ENCODE measurements at regions not wholly inside any gene's neighbourhood (a gene's known extent, or its start where the extent isn't known, plus 50 kb on each side); places are given as distances from the start of the nearest gene placed in this dataset.

DNA sequence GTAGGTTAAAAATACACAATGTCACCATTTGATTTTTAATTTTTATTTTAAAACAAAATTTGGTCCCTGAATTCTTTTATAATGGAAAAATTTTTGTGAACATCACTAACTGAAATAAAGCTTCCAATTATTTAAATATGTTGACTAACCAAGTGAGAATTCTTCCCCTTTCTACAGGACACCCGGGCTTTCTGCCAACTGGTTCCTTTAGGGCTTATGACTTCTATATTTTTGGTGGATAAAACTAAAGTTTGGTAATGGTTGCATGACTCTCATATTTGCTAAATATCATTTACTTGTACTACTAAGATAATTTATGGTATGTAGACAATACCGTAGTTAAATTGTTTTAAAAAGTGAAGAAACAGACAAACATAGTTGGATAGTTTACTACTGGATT, 291.0 kb upstream of the DOK6 start:
- DNase-seq (ENCODE audit: low spot score): no peak

- no peak for DNase-seq (ENCODE audit: low spot score)
Observed at GRCh38 chr18:69120833-69121232, 279.9 kb upstream of the DOK6 start.

GRCh38 chr18:69123421-69123820, 277.3 kb upstream of the DOK6 start:
- DNase-seq (ENCODE audit: low spot score): no peak

- no peak for DNase-seq (ENCODE audit: low spot score)
Observed at GRCh38 chr18:69127873-69128500, 272.7 kb upstream of the DOK6 start.

GRCh38 chr18:69128566-69128965, 272.1 kb upstream of the DOK6 start:
- DNase-seq (ENCODE audit: low spot score): no peak

DNA sequence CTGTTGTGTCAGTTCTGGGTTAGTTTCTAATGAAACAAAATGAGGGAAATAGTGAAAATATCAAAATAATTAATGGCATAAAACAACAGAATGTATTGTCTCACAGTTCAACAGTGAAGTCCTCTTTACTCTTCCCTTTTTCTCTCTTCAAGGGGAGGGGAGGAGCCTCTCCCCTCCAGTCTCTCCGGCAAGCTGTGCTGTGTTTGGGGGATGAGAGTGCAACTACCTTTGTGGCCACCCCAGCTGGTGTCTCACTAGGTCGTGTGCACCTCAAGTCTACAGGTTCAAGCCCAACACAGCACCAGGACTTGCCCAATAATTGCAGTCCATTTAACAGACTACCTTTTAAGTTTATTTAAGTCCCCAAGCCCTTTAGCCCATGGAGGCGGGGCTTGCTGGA, 271.7 kb upstream of the DOK6 start:
- no peak for DNase-seq (ENCODE audit: low spot score)

DNA sequence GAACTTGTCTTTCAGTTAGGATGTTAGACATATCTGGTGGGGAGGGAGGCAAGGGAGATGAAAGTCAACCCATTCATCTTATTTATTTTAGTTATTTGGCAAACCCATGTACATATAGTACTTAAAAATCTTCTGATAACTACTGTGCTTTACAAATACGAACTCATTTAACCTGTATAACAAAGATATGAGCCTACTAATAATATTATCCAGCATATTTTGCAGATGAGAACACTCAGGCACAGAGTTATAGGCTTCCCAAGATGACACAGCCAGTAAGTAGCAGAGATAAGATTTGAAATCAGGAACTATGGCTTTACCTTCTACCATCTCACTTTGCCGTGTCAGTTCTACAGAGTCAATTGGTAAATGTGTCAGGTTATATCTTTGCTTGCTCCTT, 262.6 kb upstream of the DOK6 start:
- no peak for DNase-seq (ENCODE audit: low spot score)

DNA sequence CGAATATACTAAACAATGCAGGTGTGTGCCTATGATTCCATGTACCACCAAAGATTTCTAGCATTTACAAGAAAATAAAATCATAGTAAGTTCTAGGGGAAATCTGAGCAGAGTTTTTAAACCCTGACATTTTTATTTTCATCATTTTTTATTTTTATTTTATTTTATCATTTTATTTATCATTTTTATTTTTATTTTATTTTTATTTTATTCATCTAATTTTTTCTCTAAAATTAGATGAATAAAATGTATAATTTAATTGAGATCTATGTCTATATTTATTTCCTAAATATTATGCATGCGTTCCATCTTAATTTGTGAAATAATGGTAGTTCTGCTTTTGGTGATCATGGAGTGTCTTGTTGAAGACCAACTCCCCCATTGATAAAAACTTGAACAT, 257.6 kb upstream of the DOK6 start:
- no peak for DNase-seq (ENCODE audit: low spot score)

DNA sequence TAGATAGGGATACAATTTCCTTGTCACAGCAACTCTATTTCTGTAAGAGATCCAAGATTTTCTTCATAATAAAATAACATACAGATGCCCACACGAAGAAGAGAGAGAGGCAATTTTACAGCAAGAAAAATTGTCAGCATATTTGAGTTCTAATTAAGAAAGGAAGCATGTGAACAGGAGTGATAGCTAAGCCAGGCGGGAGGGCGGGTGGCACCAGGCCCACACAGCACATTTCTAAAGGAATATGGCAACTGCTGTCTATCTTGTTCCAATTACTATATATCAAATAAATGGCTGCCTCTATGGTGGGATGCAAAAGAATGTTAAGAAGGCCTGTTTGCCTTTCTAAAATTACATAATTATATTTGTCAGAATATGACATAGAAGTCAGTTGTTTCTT, 248.3 kb upstream of the DOK6 start:
- no peak for DNase-seq (ENCODE audit: low spot score)

- DNase-seq (ENCODE audit: low spot score): no peak
Observed at GRCh38 chr18:69157906-69158305, 242.8 kb upstream of the DOK6 start.

DNA sequence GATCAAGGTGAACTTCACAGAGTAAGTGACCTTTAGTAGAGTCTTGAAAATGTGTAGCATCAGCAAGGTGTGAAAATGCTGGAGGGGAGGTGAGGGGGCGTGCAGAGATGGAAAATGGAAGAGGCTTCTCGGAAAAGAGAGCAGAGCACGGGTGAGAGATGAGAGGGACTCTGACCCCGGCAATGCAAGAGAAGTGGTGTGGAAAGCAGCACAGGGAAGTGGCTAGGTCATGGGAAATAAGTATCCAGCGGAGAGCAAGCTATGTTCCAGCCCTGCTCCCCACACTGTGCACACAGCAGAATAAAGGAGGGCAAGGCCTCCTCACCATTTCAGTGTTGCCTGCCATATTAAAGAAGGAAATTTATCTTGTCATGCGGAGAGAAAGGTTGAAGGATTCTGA, 241.7 kb upstream of the DOK6 start:
- no peak for DNase-seq (ENCODE audit: low spot score)

DNA sequence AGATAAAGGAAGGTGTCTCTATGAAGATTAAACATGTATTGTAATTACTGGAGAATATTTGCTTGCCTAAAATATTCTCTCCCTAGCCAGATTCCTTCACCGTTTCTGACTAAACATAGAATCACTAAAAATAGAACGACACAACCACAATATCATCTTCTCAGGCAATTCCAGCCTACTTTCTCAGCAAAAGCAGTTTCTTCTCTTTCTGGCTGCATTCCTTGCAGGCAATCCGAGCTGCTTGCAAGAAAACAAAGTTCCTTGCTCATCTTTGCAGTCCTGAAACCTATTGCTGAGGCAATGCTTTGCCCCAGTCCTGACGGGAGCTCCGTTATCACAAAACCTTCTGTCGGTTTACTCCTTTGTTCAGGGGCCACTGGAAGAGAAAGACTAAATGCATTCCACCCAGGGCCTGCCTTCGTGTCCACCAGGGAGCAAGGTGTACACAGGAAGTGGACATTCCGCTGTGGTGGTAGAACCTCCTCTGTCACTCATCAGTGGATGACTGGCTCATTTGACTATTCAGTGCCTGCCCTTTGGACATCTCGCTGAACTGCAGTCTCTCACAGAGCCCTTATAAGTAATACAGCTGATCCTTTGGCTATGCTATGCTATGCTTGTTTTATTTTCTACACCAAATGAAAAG, 239.2 kb upstream of the DOK6 start:
- peak; percentile 17 for DNase-seq (ENCODE audit: low spot score)

DNA sequence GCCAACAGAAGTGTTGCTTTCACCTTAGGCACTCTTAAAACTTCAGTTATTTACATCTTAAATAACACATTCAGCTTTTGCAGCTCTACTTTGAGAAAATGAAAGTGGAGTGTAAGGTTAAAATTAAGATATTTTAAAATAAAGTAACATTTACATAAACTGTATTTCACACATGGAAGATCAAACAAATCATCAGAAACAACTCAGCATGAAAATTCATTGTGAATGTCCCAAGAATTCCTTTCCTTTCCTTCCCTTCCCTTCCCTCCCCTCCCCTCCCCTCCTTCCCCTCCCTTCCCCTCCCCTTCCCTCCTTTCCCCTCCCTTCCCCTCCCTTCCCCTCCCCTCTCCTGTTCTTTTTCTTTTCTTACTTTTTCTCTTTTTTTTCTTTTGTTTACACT, 238.0 kb upstream of the DOK6 start:
- DNase-seq (ENCODE audit: low spot score): no peak

DNA sequence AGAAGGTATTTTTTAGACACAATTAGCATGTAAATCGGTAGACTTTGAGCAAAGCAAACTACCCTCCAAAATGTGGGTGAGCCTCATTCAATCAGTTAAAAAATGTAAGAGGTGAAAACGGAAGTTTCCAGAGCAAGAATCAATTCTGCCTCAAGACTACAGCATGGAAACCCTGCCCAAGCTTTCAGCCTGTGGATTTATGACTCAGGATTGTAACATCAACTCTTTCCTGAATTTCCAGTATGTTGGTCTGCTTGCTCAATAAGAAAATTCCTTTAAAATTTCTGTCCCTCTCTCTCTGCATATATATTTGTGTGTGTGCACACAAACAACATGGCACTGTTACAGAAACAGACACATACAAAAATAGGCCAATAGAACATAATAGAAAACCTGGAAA, 228.6 kb upstream of the DOK6 start:
- DNase-seq (ENCODE audit: low spot score): no peak

- no peak for DNase-seq (ENCODE audit: low spot score)
Observed at GRCh38 chr18:69175681-69176080, 225.0 kb upstream of the DOK6 start.

DNA sequence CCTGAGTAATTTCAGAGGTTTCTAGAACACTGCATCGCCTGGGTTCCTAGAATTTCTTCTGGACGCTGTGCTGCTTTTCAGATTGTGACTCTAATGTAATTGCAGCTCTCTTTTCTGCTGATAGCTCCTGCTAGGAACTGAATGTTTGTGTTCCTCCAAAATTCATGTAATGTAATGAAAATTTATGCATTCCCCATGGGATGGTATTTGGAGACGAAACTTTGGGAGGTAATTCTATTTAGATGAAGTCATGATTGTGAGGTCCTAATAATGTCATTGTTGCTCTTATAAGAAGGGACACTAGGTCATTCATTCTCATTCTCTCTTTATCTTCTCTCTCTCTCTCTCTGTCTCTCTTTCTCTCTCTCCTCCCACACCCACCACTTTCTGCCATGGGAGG, 223.9 kb upstream of the DOK6 start:
- no peak for DNase-seq (ENCODE audit: low spot score)

DNA sequence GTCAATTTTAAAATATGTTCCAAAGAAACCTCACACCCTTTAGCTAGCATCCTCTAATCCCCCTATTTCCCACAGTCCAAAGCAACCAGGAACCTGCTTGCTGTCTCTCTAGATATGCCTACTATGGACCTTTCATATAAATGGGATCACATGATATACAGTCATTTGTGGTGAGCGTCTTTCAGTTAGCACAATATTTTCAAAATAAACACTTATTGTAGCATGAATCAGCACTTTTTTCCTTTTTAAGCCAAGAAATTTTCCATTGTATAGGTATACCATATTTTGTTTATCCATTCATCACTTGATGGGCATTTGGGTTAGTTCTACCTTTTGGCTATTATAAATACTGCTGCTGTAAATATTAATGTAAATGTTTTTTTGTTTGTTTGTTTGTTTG, 223.0 kb upstream of the DOK6 start:
- DNase-seq (ENCODE audit: low spot score): no peak

GRCh38 chr18:69186162-69186561, 214.5 kb upstream of the DOK6 start:
- DNase-seq (ENCODE audit: low spot score): no peak

DNA sequence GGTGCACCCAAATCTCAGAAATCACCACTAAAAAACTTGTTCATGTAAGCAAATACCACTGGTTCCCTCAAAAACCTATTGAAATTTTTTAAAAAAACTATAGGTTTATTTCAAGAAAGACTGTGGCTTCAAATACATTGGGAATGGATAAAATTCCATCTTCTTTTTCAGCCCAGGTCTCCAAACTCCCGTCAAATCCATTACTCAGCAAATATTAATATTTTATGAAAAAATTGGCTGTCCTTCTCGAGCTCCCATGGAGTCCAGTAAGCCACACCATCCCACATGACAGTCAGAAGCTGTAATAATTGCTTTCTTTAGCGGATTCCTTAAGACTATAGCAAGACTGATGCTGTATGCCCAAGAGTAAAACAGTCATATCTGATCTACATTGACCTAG, 204.4 kb upstream of the DOK6 start:
- DNase-seq (ENCODE audit: low spot score): no peak

DNA sequence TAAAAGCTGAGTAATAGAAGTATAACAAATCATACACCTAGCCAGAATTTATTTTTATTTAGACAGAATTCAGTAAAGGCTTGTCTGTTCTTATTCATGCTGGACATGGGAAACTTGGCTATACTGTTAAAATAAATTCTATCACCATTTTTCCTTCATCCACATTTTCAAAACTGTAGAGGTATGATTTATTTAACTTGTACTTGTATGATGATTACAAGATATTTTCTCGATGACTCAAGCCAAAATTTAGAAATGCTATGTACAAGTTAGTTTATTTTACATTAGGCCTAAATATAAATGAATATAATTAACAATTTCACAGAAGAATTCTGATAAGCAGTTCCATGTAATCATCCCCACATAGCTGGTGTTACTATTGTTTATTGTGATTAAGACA, 194.8 kb upstream of the DOK6 start:
- no peak for DNase-seq (ENCODE audit: low spot score)

- no peak for DNase-seq (ENCODE audit: low spot score)
Observed at GRCh38 chr18:69208545-69208944, 192.1 kb upstream of the DOK6 start.

GRCh38 chr18:69209761-69210160, 190.9 kb upstream of the DOK6 start:
- DNase-seq (ENCODE audit: low spot score): no peak

- no peak for DNase-seq (ENCODE audit: low spot score)
Observed at GRCh38 chr18:69213842-69214241, 186.8 kb upstream of the DOK6 start.

- DNase-seq (ENCODE audit: low spot score): peak; percentile 21
Observed at GRCh38 chr18:69215161-69215560, 185.5 kb upstream of the DOK6 start.

Data from pons (tissue), 1 donor.